H1 (cell line): ENCODE measurements at regions not wholly inside any gene's neighbourhood (a gene's known extent, or its start where the extent isn't known, plus 50 kb on each side); places are given as distances from the start of the nearest gene placed in this dataset.

ENCODE experiments used
- TF ChIP-seq, protein P1 (sequence below), 3 experiments: IDR thresholded peaks; 1 replicate in 2 of 3; 2 replicates in 1 of 3; pipeline versions ENCODE4 v1.5.1 to v1.6.1; 2011; ENCODE audit warnings: low read length in 3 of 3, mild to moderate bottlenecking in 3 of 3, inconsistent platforms in 2 of 3, low read depth in 1 of 3, moderate library complexity in 1 of 3; ENCODE audit not compliant: insufficient read depth in 1 of 3; ENCODE audit errors: control extremely low read depth in 1 of 3

DNA sequence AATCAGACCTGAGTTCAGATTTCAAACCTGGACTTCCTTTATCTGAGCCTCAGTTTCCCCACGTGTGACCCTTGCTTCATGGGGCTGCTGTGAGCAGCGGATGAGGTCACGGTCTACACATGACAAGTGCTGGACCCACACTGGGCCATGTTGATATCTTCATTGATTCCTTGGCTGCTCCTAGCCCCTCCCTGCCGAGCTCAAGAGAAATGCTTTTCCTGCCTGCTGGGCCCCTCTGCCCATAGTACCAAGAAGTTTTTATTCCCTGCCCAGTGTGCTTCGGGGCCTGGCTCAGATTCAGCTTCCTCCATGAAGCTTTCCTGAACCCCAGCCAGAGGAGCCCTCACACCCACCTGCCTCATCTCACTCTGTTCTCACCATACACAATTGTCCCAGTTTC is 181.6 kb downstream of the PTPRU start (continued):
- TF ChIP-seq, protein P1, sequence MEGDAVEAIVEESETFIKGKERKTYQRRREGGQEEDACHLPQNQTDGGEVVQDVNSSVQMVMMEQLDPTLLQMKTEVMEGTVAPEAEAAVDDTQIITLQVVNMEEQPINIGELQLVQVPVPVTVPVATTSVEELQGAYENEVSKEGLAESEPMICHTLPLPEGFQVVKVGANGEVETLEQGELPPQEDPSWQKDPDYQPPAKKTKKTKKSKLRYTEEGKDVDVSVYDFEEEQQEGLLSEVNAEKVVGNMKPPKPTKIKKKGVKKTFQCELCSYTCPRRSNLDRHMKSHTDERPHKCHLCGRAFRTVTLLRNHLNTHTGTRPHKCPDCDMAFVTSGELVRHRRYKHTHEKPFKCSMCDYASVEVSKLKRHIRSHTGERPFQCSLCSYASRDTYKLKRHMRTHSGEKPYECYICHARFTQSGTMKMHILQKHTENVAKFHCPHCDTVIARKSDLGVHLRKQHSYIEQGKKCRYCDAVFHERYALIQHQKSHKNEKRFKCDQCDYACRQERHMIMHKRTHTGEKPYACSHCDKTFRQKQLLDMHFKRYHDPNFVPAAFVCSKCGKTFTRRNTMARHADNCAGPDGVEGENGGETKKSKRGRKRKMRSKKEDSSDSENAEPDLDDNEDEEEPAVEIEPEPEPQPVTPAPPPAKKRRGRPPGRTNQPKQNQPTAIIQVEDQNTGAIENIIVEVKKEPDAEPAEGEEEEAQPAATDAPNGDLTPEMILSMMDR (IDR thresholded peaks at IDR 0.05; ENCODE audit: control extremely low read depth in 1 of 3, insufficient read depth in 1 of 3, low read depth in 1 of 3, low read length in 3 of 3) = no peak
